Astrocyte of the spinal cord (primary cell): ENCODE measurements at regions not wholly inside any gene's neighbourhood (a gene's known extent, or its start where the extent isn't known, plus 50 kb on each side); places are given as distances from the start of the nearest gene placed in this dataset.

ENCODE experiments used
- DNase-seq: peaks from one replicate; pipeline ENCODE4 v3.0.0; 2011; ENCODE audit warnings: low read depth, low spot score
- H3K4me3 ChIP-seq: 2 replicates; pipeline ENCODE4 v1.5.1; 2011; ENCODE audit warnings: low read depth, mild to moderate bottlenecking, low read length, moderate library complexity
- in situ Hi-C: cut with HindIII; loops from 2 replicates; pipeline ENCODE4 v1.10.0; 2017; ENCODE audit warnings: low sequenced_read_pairs
- TF ChIP-seq, protein P1 (sequence below): IDR thresholded peaks from 2 replicates; pipeline ENCODE4 v1.5.1; 2012; ENCODE audit warnings: low read depth, mild to moderate bottlenecking, low read length, inconsistent platforms

- H3K4me3 ChIP-seq: no peak overlapping the region
Observed at GRCh38 chr3:31341130-31341529, 191.6 kb upstream of the STT3B start.

GRCh38 chr3:31343075-31343474, 189.7 kb upstream of the STT3B start:
- TF ChIP-seq, protein P1, sequence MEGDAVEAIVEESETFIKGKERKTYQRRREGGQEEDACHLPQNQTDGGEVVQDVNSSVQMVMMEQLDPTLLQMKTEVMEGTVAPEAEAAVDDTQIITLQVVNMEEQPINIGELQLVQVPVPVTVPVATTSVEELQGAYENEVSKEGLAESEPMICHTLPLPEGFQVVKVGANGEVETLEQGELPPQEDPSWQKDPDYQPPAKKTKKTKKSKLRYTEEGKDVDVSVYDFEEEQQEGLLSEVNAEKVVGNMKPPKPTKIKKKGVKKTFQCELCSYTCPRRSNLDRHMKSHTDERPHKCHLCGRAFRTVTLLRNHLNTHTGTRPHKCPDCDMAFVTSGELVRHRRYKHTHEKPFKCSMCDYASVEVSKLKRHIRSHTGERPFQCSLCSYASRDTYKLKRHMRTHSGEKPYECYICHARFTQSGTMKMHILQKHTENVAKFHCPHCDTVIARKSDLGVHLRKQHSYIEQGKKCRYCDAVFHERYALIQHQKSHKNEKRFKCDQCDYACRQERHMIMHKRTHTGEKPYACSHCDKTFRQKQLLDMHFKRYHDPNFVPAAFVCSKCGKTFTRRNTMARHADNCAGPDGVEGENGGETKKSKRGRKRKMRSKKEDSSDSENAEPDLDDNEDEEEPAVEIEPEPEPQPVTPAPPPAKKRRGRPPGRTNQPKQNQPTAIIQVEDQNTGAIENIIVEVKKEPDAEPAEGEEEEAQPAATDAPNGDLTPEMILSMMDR: no peak
- DNase-seq: peak; percentile 64
- H3K4me3 ChIP-seq: no peak overlapping the region
- in situ Hi-C loops: no loop called here

More at GRCh38 chr3:31341130-31341529, 191.6 kb upstream of the STT3B start:
- TF ChIP-seq, protein P1: no peak
- DNase-seq: no peak
- in situ Hi-C loops: no loop called here

- DNase-seq: no peak
- no peak overlapping the region for H3K4me3 ChIP-seq
- TF ChIP-seq, protein P1: no peak
- in situ Hi-C loops: no loop called here
Observed at GRCh38 chr3:31345581-31345980, 187.1 kb upstream of the STT3B start.

DNA sequence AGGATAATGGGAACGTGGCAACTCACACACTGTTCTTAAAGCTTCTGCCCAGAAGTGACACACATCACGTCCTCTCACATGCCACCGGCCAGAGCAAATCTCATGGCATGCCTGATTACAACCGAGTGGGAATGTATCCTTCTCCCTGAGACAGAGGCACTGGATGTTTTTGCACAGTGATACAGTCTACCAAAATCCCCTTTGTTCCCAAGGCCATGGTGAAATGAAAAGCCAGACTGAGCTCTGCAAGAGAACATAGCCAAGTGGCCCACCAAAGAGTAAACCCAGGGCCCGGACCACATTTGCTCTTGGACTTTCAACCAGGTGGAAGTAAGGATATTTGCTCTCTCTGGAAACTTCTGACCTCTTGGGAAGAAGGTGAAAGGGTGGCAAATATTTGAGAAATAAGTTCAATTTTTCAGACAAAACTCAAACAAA, 186.2 kb upstream of the STT3B start:
- in situ Hi-C loops: no loop called here
- DNase-seq: no peak
- TF ChIP-seq, protein P1: no peak
- no peak overlapping the region for H3K4me3 ChIP-seq

- H3K4me3 ChIP-seq: no peak overlapping the region
- TF ChIP-seq, protein P1: no peak
- in situ Hi-C loops: no loop called here
- no peak for DNase-seq
Observed at GRCh38 chr3:31349001-31349748, 183.6 kb upstream of the STT3B start.

DNA sequence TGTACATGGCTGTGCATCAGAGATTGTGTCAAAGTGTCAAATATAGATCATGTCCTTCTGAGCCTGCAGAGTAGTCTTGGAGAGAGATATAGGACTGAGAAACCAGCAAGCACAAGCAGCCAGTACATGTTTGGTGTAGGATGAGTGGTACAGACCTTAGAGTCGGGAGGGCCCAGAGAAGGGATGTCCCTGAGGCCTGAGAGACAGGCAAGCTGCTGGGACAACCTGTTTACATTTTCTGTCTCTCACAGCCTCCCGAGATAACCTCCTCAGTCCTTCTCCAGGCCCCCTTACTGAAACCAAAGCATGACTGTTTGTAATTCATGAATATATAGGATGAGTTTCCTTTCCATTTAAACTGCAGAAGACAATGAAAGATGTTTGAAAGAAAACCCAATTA, 182.4 kb upstream of the STT3B start:
- H3K4me3 ChIP-seq: no peak overlapping the region
- TF ChIP-seq, protein P1: no peak
- in situ Hi-C loops: no loop called here
- no peak for DNase-seq

GRCh38 chr3:31352331-31352730, 180.4 kb upstream of the STT3B start:
- H3K4me3 ChIP-seq: no peak overlapping the region
- in situ Hi-C loops: no loop called here
- no peak for DNase-seq
- TF ChIP-seq, protein P1: no peak
